ENCODE measurements at regions not wholly inside any gene's neighbourhood (a gene's known extent, or its start where the extent isn't known, plus 50 kb on each side); places are given as distances from the start of the nearest gene placed in this dataset.

DNA sequence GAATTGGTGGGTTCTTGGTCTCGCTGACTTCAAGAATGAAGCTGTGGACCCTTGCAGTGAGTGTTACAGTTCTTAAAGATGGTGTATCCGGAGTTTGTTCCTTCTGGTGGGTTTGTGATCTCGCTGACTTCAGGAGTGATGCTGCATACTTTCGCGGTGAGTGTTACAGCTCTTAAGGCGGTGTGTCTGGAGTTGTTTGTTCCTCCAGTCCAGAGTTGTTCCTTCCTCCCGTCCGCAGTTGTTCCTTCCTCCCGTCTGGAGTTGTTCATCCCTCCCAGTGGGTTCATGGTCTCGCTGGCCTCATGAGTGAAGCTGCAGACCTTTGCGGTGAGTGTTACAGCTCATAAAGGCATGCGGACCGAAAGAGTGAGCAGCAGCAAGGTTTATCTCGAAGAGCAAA is 159.6 kb upstream of the ADAMTSL1 start:
- no peak for TF ChIP-seq POLR2A (IDR thresholded peaks at IDR 0.05; ENCODE audit: low read depth, low read length)
- no peak for TF ChIP-seq BHLHE40 (IDR thresholded peaks at IDR 0.05; ENCODE audit: low read depth, low read length)
- TF ChIP-seq MAFK (IDR thresholded peaks at IDR 0.05; ENCODE audit: low read depth, low read length) = no peak
- TF ChIP-seq RAD21 (IDR thresholded peaks at IDR 0.05; ENCODE audit: low read length) = no peak
- no peak for TF ChIP-seq RFX5 (IDR thresholded peaks at IDR 0.05; ENCODE audit: low read depth, low read length)
